ENCODE measurements at regions not wholly inside any gene's neighbourhood (a gene's known extent, or its start where the extent isn't known, plus 50 kb on each side); places are given as distances from the start of the nearest gene placed in this dataset.

GRCh38 chr12:125329239-125330102 is 264.2 kb downstream of the AACS start:
- Histone ChIP-seq H4K5ac (ENCODE audit: insufficient read length, low read depth, low read length) (peak overlapping the region; percentile 45), H3K23me2 (ENCODE audit: low read depth, low read length) (no peaks in the 10 kb centered on the region; the same call in 1 of the 2 replicates), H4K8ac (ENCODE audit: extremely low read depth, insufficient read depth, low read length) (no peak overlapping the region; the same call in 1 of the 2 replicates), H3K4ac (replicated peaks; ENCODE audit: insufficient read length, low read depth, low read length) (no peak overlapping the region), H3K9me3 (ENCODE audit: insufficient read depth in 2 of 2, low read depth in 1 of 2, low read length in 1 of 2) (peaks cover 6 to 9% of the 10 kb centered on the region in 2 experiments), H2BK5ac (ENCODE audit: low read depth, low read length) (peak overlapping the region; percentile 41), H3K79me1 (ENCODE audit: low read depth, low read length) (no peaks in the 10 kb centered on the region; the same call in 1 of the 2 replicates), H3K79me2 (ENCODE audit: control insufficient read depth in 1 of 2, insufficient read depth in 2 of 2, low read length in 2 of 2) (peaks cover 0 to 10% of the 10 kb centered on the region in 2 experiments; a peak in 1 of 4 replicates), H2AK5ac (ENCODE audit: low read depth, low read length) (peak overlapping the region; percentile 20; the same call in 1 of the 2 replicates), H4K91ac (replicated peaks; ENCODE audit: insufficient read length, low read length) (peak overlapping the region; percentile 34), H2BK20ac (ENCODE audit: low read length) (no peak overlapping the region; the same call in 1 of the 2 replicates), H3K4me2 (ENCODE audit: insufficient read depth in 1 of 2, low read depth in 2 of 2, low read length in 2 of 2) (peak overlapping the region; percentile 62 to 75), H3K56ac (replicated peaks; ENCODE audit: insufficient read length, low read depth, low read length) (no peak overlapping the region), H3K18ac (ENCODE audit: extremely low read depth, low read length) (peak overlapping the region; percentile 80; the same call in 1 of the 2 replicates), H2BK15ac (ENCODE audit: low read length) (peak overlapping the region; percentile 34; the same call in 1 of the 2 replicates), H3K23ac (ENCODE audit: insufficient read length) (no peak overlapping the region), H3K27ac (ENCODE audit: low read depth, low read length) (peak overlapping the region; percentile 64), H3K4me1 (replicated peaks in 1 of 4; ENCODE audit: control insufficient read depth in 3 of 4, insufficient read depth in 4 of 4, low read length in 3 of 4) (peaks cover 8 to 17% (median 13%) of the 10 kb centered on the region in 4 experiments), H3K27me3 (replicated peaks in 1 of 4; ENCODE audit: control insufficient read depth in 3 of 4, extremely low read depth in 1 of 4, insufficient read depth in 3 of 4, low read length in 3 of 4) (no peaks in the 10 kb centered on the region), H2BK120ac (replicated peaks; ENCODE audit: low read depth, low read length) (no peak overlapping the region), H3K4me3 (ENCODE audit: extremely low read depth in 1 of 4, insufficient read depth in 2 of 4, low read depth in 3 of 4, low read length in 4 of 4) (peak overlapping the region in 1 of 4 experiments; percentile 7; a peak in 2 of 8 replicates), H2BK12ac (ENCODE audit: low read depth, low read length) (peak overlapping the region; percentile 71), H4K20me1 (replicated peaks in 1 of 2; ENCODE audit: control insufficient read depth in 1 of 2, insufficient read depth in 2 of 2, low read length in 2 of 2) (no peaks in the 10 kb centered on the region), H3K9ac (replicated peaks in 1 of 4; ENCODE audit: extremely low read depth in 1 of 4, low read depth in 3 of 4, low read length in 3 of 4) (peak overlapping the region in 1 of 4 experiments; percentile 29; a peak in 1 of 7 replicates), H3K14ac (ENCODE audit: insufficient read length) (no peak overlapping the region), H3K36me3 (ENCODE audit: control insufficient read depth in 2 of 4, insufficient read depth in 4 of 4, low read length in 3 of 4) (no peaks in the 10 kb centered on the region), H2AFZ (ENCODE audit: low read length) (no peak overlapping the region)
- WGBS, 2 experiments (ENCODE audit: extremely low coverage in 1 of 2, insufficient coverage in 1 of 2, insufficient read length in 1 of 2, insufficient replicate concordance in 2 of 2, low coverage in 1 of 2, low lambda C conversion rate in 2 of 2, missing lambda C conversion rate in 1 of 2), result 48% methylated on average over 16 of the region's 16 CpGs; no CpG with 5 or more reads in 1 of the 2 experiments
- peak; percentile 90 for FAIRE-seq
- peak in 1 of 2 experiments; percentile 59 for DNase-seq (ENCODE audit: low read depth in 1 of 2, low spot score in 2 of 2)
- ChIA-PET POLR2A (ENCODE audit: partially characterized antibody) (interaction anchor here (1.0 to 1.6 kb wide), 3 partner anchors 10 to 20 kb away, joined by 3 to 4 read pairs (median 4); no protein-coding TSS in a partner anchor), CTCF (ENCODE audit: partially characterized antibody) (interaction anchor here (0.7 to 8.5 kb wide), 9 partner anchors 11 to 460 kb away, joined by 3 to 141 read pairs (median 4); no protein-coding TSS in a partner anchor)
- peak; percentile 39 for TF ChIP-seq ASH2L (IDR thresholded peaks at IDR 0.05; ENCODE audit: low read length)
- TF ChIP-seq JUND (IDR thresholded peaks at IDR 0.05; ENCODE audit: low read length), result peak; percentile 78
- no peak for TF ChIP-seq ZNF274 (IDR thresholded peaks at IDR 0.05; ENCODE audit: borderline replicate concordance, extremely low read depth, low read length)
- no peak for TF ChIP-seq SRF (IDR thresholded peaks at IDR 0.05; ENCODE audit: low read depth, low read length)
- TF ChIP-seq RNF2 (IDR thresholded peaks at IDR 0.05; ENCODE audit: borderline replicate concordance, low read depth, low read length, missing control alignments, poor library complexity, severe bottlenecking), result no peak
- no peak for TF ChIP-seq RBBP5 (IDR thresholded peaks at IDR 0.05; ENCODE audit: borderline replicate concordance, low read depth, low read length)
- TF ChIP-seq HDAC2 (IDR thresholded peaks at IDR 0.05; ENCODE audit: borderline replicate concordance in 1 of 2, low read depth in 2 of 2, low read length in 2 of 2), result no peak
- 0 out of 2 replicates have a peak, but pooled peaks have one; percentile 4 for TF ChIP-seq MAX (IDR thresholded peaks at IDR 0.05)
- no peak for TF ChIP-seq E2F6 (IDR thresholded peaks at IDR 0.05)
